ENCODE measurements at regions not wholly inside any gene's neighbourhood (a gene's known extent, or its start where the extent isn't known, plus 50 kb on each side); places are given as distances from the start of the nearest gene placed in this dataset.

- in situ Hi-C loops (cut with MboI; ENCODE audit: low sequenced_read_pairs): no loop called here
Observed at GRCh38 chr5:165527577-165527976, 2022.2 kb downstream of the MAT2B start.

DNA sequence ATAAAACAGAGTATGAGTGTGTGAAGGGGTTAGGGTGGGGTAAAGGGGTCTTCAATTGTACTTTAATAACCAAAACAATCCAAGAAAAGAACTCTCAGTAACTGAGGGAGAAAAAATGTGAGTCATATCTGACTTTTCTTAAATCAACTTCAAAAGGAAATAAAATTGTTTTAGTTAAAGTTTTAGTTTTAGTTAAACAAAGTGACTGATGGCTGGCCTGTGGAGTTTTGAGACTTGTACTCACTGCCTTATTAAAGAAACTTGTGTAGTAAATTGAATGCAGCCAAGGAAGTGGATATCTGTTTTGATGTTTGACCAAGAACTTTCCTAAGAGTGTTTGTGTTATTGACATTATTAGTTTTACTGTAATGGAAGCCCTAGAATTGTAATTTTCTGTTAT is 2032.6 kb downstream of the MAT2B start:
- in situ Hi-C loops (cut with MboI; ENCODE audit: low sequenced_read_pairs): no loop called here

DNA sequence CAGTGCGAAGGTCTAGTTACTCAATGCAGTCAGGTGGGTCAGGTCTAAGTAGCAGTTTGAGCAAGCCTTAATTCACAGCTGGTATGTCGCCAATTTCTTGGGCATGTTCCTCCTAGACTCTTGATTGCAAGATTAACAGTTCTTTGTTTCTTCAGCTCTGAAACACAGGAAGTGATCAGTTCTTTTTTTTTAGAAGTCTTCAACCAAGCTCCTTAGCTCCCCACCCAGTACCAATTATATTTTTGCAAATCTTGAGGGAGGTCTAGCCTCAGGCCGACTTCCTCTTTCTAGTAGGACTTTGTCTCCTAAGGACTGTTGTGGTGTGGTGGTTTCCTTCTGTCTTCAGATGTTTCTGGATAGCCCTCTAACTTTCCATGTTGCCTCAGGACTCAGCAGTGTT is 2054.2 kb downstream of the MAT2B start:
- in situ Hi-C loops (cut with MboI; ENCODE audit: low sequenced_read_pairs): no loop called here

GRCh38 chr5:165560648-165561047 is 2055.2 kb downstream of the MAT2B start:
- in situ Hi-C loops (cut with MboI; ENCODE audit: low sequenced_read_pairs): no loop called here

GRCh38 chr5:165565911-165566310 is 2060.5 kb downstream of the MAT2B start:
- in situ Hi-C loops (cut with MboI; ENCODE audit: low sequenced_read_pairs): no loop called here

DNA sequence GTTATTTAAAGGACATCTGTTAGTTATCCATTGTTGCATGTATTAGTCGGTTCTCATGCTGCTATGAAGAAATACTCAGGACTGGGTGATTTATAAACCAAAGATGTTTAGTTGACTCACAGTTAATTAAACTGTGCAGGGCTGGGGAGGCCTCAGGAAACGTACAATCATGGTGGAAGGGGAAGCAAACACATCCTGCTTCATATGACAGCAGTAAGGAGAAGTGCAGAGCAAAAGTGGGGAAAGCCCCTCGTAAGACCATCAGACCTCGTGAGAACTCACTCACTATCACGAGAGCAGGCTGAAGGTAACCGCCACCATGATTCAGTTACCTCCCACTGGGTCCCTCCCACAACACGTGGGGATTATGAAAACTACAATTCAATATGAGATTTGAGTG is 2064.1 kb downstream of the MAT2B start:
- in situ Hi-C loops (cut with MboI; ENCODE audit: low sequenced_read_pairs): no loop called here

- in situ Hi-C loops (cut with MboI; ENCODE audit: low sequenced_read_pairs): no loop called here
Observed at GRCh38 chr5:165573445-165573844, 2068.0 kb downstream of the MAT2B start.

DNA sequence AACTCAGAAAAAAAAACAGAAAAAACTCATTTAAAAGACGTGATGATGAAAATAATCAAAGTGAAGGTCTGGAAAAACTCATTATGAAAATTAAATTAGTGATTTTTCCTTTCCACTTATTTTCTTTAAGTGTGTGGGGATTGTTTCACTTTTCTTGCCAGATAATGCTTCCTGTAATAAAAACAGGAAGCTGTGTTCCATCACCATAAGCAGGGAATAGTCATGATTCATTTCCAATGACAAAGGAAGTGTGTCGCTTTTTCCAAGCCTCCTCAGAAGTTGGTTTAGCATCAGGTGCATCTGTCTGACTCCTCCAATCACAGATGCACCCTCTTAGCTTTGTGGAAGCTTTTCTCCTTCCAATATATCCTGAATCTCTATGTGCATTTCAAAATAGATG is 2068.7 kb downstream of the MAT2B start:
- in situ Hi-C loops (cut with MboI; ENCODE audit: low sequenced_read_pairs): no loop called here

DNA sequence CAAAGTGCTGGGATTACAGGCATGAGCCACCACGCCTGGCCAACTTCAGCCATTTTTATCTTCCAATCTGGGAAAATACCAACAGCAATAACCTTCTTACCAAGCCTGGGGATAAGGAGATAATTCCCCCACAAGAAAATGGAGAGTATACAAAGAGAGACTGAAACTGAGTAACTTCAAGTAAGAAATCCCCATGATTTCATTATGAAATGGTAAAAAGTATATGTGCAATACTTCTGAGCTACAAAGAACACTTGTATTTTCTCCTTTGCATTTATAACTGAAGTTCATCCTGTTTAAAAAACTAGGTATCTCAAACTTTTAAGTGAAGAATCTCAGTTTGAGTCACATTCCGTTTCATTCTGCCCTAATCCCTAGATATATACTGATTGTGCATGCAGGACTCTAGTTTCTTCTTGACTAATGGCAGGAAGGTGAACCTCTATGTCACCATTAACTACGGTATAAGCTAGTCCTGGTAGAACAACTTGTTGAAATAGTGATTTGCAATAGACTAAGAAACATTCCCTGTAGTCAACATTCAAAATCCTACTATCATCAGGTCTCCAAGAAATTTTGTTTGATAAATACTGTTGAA is 2071.4 kb downstream of the MAT2B start:
- in situ Hi-C loops (cut with MboI; ENCODE audit: low sequenced_read_pairs): no loop called here

DNA sequence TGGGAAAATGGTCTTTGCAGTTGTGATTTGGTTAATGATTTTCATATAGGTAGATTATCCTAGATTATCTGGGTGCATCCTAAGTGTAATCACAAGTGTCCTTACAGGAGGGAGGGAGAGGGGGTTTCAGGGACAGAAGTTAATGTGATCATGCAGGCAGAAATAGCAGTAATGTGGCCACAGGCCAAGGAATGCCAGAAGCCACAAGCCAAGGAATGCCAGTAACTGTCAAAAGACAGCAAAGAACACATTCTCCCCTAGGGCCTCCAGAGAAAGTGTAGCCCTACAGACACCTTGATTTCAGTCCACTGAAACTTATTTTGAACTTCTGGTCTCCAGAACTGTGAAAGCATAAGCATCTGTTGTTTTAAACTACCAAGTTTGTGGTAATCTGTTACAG is 2074.5 kb downstream of the MAT2B start:
- in situ Hi-C loops (cut with MboI; ENCODE audit: low sequenced_read_pairs): no loop called here

DNA sequence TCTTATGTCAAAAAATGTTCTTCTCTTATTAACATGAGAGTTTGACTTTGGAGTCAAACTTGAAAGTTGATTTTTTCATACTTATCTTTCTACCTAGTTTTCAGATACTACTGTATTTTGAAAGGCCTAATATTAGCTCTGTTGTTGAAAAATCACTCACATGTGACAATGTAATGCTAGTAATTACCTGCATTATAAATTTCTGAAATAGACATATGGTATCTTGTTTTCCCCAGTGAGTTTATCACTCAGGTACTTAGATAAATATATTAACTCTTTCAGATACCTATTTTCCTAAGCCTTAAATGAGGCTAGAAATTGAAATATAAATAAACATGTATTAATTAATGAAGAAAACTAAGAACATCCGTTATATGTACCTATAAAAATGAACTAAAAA is 2089.3 kb downstream of the MAT2B start:
- in situ Hi-C loops (cut with MboI; ENCODE audit: low sequenced_read_pairs): no loop called here

GRCh38 chr5:165602529-165602928 is 2097.1 kb downstream of the MAT2B start:
- in situ Hi-C loops (cut with MboI; ENCODE audit: low sequenced_read_pairs): no loop called here

GRCh38 chr5:165607026-165607425 is 2101.6 kb downstream of the MAT2B start:
- in situ Hi-C loops (cut with MboI; ENCODE audit: low sequenced_read_pairs): no loop called here

GRCh38 chr5:165609871-165610270 is 2104.5 kb downstream of the MAT2B start:
- in situ Hi-C loops (cut with MboI; ENCODE audit: low sequenced_read_pairs): no loop called here

GRCh38 chr5:165616490-165617405 is 2111.3 kb downstream of the MAT2B start:
- in situ Hi-C loops (cut with MboI; ENCODE audit: low sequenced_read_pairs): no loop called here

GRCh38 chr5:165617491-165617890 is 2112.1 kb downstream of the MAT2B start:
- in situ Hi-C loops (cut with MboI; ENCODE audit: low sequenced_read_pairs): no loop called here

- in situ Hi-C loops (cut with MboI; ENCODE audit: low sequenced_read_pairs): no loop called here
Observed at GRCh38 chr5:165620394-165620793, 2115.0 kb downstream of the MAT2B start.

DNA sequence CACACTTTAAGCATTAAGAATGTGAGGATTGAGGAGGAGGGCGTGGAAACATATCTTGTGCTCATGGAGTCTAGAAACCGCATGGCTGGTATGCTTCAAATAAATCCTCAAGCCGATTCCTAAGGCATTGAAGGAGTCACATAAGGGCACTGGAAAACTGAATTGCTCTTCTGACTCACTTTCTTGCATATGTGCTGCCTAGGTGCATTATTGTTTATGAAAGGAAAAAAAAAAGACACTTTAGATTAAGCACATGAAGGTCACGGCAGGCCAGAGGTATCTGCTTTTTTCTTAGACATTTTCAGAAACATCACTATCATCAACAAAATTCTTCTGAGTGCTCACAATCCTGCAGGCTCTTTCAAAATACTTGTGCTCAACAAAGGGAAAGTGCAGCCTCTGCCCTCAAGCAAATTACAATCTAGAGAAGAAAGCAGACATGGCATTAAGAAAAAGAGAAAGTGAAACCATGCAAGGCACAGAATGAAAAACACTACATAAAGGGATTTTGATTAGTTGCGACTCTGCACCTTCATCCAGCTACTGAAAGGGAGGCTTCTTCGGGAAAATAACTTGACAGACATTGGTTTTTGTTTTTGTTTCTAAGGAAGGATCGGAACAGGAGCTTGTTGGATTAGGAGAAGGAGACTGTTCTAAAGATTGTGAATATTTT is 2117.6 kb downstream of the MAT2B start:
- in situ Hi-C loops (cut with MboI; ENCODE audit: low sequenced_read_pairs): no loop called here

DNA sequence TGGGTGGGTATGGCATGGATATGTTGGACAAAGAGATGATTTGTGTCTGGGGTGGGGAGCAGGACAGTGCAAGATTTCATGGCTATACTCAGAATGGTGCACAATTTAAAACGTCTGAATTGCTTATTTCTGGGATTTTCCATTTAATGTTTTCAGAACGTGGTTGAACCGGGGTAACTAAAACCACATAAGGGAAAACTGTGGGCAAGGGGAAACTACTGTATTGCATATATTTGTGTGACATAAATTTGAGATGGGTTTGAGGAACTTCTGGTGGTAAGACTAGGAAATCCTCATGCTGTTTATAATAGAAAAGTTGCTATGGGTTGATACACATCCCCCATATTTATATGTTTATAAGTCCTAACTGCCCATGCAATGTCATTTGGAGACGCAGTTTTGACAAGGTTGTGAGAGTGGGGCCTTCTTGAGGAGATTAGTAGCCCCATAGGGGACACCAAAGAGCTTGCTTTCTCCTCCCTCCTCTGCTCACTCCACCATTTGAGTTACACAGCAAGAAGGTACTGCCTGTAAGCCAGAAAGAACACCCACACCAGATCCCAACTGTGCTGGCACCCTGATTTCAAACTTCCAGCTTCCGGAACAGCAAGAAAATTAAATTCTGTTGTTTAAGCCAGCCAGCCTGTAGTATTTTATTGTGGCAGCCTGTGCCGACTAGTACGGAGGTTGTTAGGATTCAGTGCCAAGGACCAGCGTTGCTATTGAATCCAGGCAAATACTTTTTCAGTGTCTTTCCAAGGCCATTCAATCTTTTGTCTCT is 2118.9 kb downstream of the MAT2B start:
- in situ Hi-C loops (cut with MboI; ENCODE audit: low sequenced_read_pairs): no loop called here

GRCh38 chr5:165626161-165626560 is 2120.7 kb downstream of the MAT2B start:
- in situ Hi-C loops (cut with MboI; ENCODE audit: low sequenced_read_pairs): no loop called here

GRCh38 chr5:165627548-165628170 is 2122.2 kb downstream of the MAT2B start:
- in situ Hi-C loops (cut with MboI; ENCODE audit: low sequenced_read_pairs): no loop called here

All from HL-60/S4 (cell line).